Gastrocnemius medialis (tissue), 4 donors: ENCODE measurements at regions not wholly inside any gene's neighbourhood (a gene's known extent, or its start where the extent isn't known, plus 50 kb on each side); places are given as distances from the start of the nearest gene placed in this dataset.

Experiments used
- ATAC-seq, 2 donors: fragments of 150-250 bp; one replicate each; pipeline ENCODE4 v1.9.1; 2016
- DNase-seq, 2 donors: peaks; one replicate each; pipeline ENCODE4 v3.0.0-alpha.2; 2019
- H3K27ac ChIP-seq, 4 donors: fragments of 200-600 bp; sonication (generic); 1 replicate in 1 of 4; 2 replicates in 3 of 4; pipeline ENCODE4 v1.5.1; 2016 to 2018; ENCODE audit warnings: mild to moderate bottlenecking in 2 of 4, moderate library complexity in 1 of 4
- H3K27me3 ChIP-seq, 3 donors: fragments of 200-600 bp; sonication (generic) in 2 of 3; 1 replicate in 1 of 3; 2 replicates in 2 of 3; pipeline versions ENCODE4 v1.5.1 to v1.6.0; 2016 to 2019; ENCODE audit warnings: mild to moderate bottlenecking in 1 of 3, moderate library complexity in 1 of 3
- H3K36me3 ChIP-seq, 2 donors: fragments of 200-600 bp; sonication (generic) in 1 of 2; one replicate each; pipeline ENCODE4 v1.5.1; 2017 to 2018
- H3K4me1 ChIP-seq, 2 donors: fragments of 200-600 bp; sonication (generic) in 1 of 2; one replicate each; pipeline ENCODE4 v1.5.1; 2016 to 2017; ENCODE audit warnings: mild to moderate bottlenecking in 2 of 2
- H3K4me3 ChIP-seq, 4 donors: fragments of 200-600 bp; sonication (generic) in 3 of 4; 1 replicate in 1 of 4; 2 replicates in 3 of 4; pipeline ENCODE4 v1.5.1; 2016 to 2019; ENCODE audit warnings: mild to moderate bottlenecking in 2 of 4
- H3K9me3 ChIP-seq, 3 donors: fragments of 200-600 bp; sonication (generic) in 2 of 3; 1 replicate in 1 of 3; 2 replicates in 2 of 3; pipeline ENCODE4 v1.5.1; 2016 to 2019
- CTCF ChIP-seq, 5 experiments: fragments of 450-650 bp in 3 of 5; fragments of 200-600 bp in 2 of 5; sonication (generic) in 2 of 5; IDR thresholded peaks in 4 of 5; conservative IDR thresholded peaks in 1 of 5; 1 replicate in 4 of 5; 2 replicates in 1 of 5; pipeline ENCODE4 v1.5.1; 2016 to 2019; ENCODE audit warnings: antibody characterized with exemption in 5 of 5, mild to moderate bottlenecking in 3 of 5, moderate library complexity in 3 of 5
- POLR2A ChIP-seq, 2 donors: fragments of 450-650 bp; IDR thresholded peaks; one replicate each; pipeline ENCODE4 v1.6.1; 2017; ENCODE audit warnings: antibody characterized with exemption in 2 of 2, mild to moderate bottlenecking in 2 of 2, moderate library complexity in 2 of 2
- in situ Hi-C, 4 donors: fragments of 200-750 bp; cut with MboI; loops; one replicate each; pipeline versions ENCODE4 v1.15.0 to v1.8.0; 2017; ENCODE audit warnings: low sequenced_read_pairs in 4 of 4
- intact Hi-C: fragments of 100-400 bp; cut with DNase I; formaldehyde crosslinking; loops from one replicate; pipeline ENCODE4 v1.15.1; 2023; ENCODE audit warnings: low total_unique reads

- no peak for TF ChIP-seq CTCF (IDR thresholded peaks at IDR 0.05 in 4 of 5, conservative IDR thresholded peaks at IDR 0.05 in 1 of 5)
- ATAC-seq (no peak), DNase-seq (no peak)
- Histone ChIP-seq H3K4me1 (no peaks in the 10 kb centered on the region), H3K27ac (no peak overlapping the region), H3K27me3 (no peaks in the 10 kb centered on the region), H3K9me3 (no peaks in the 10 kb centered on the region), H3K4me3 (no peak overlapping the region), H3K36me3 (no peaks in the 10 kb centered on the region)
- intact Hi-C loops (no loop called here), in situ Hi-C loops (no loop called here)
These were observed 950.9 kb upstream of the NDST4 start for GRCh38 chr4:116064331-116064730.

GRCh38 chr4:116059361-116059760 lies 945.9 kb upstream of the NDST4 start:
- ATAC-seq = no peak
- intact Hi-C loops = no loop called here

GRCh38 chr4:116058129-116058528 lies 944.7 kb upstream of the NDST4 start:
- in situ Hi-C loops = no loop called here
- Histone ChIP-seq H3K27me3 (no peaks in the 10 kb centered on the region), H3K36me3 (no peaks in the 10 kb centered on the region), H3K4me1 (no peaks in the 10 kb centered on the region), H3K9me3 (no peaks in the 10 kb centered on the region), H3K27ac (no peak overlapping the region), H3K4me3 (no peak overlapping the region)
- no peak for ATAC-seq
- no peak for DNase-seq
- TF ChIP-seq CTCF (IDR thresholded peaks at IDR 0.05 in 4 of 5, conservative IDR thresholded peaks at IDR 0.05 in 1 of 5) (no peak), POLR2A (IDR thresholded peaks at IDR 0.05) (no peak)
- intact Hi-C loops = no loop called here

More at GRCh38 chr4:116059361-116059760, 945.9 kb upstream of the NDST4 start:
- DNase-seq = no peak
- Histone ChIP-seq H3K27ac (no peak overlapping the region), H3K4me1 (no peaks in the 10 kb centered on the region), H3K36me3 (no peaks in the 10 kb centered on the region), H3K27me3 (no peaks in the 10 kb centered on the region), H3K9me3 (no peaks in the 10 kb centered on the region), H3K4me3 (no peak overlapping the region)
- in situ Hi-C loops = no loop called here
- no peak for TF ChIP-seq CTCF (IDR thresholded peaks at IDR 0.05 in 4 of 5, conservative IDR thresholded peaks at IDR 0.05 in 1 of 5)
- TF ChIP-seq POLR2A (IDR thresholded peaks at IDR 0.05) = no peak

GRCh38 chr4:116055857-116056827 lies 942.7 kb upstream of the NDST4 start:
- Histone ChIP-seq H3K27me3 (no peaks in the 10 kb centered on the region), H3K27ac (no peak overlapping the region), H3K4me1 (no peaks in the 10 kb centered on the region), H3K9me3 (no peaks in the 10 kb centered on the region), H3K36me3 (no peaks in the 10 kb centered on the region), H3K4me3 (no peak overlapping the region)
- ATAC-seq (no peak), DNase-seq (no peak)
- in situ Hi-C loops (no loop called here), intact Hi-C loops (no loop called here)
- TF ChIP-seq POLR2A (IDR thresholded peaks at IDR 0.05) (no peak), CTCF (IDR thresholded peaks at IDR 0.05 in 4 of 5, conservative IDR thresholded peaks at IDR 0.05 in 1 of 5) (no peak)
